ENCODE measurements at regions not wholly inside any gene's neighbourhood (a gene's known extent, or its start where the extent isn't known, plus 50 kb on each side); places are given as distances from the start of the nearest gene placed in this dataset.

GRCh38 chr2:196391149-196391479 lies 219.7 kb upstream of the STK17B start:
- H3K27ac ChIP-seq = no peak overlapping the region
- intact Hi-C loops (cut with DNase I) = no loop called here
- H3K27me3 ChIP-seq = no peaks in the 10 kb centered on the region
- TF ChIP-seq CTCF (IDR thresholded peaks at IDR 0.05) = no peak
- peaks cover 0 to 10% (median 0%) of the 10 kb centered on the region in 9 donors for H3K4me1 ChIP-seq
- no peaks in the 10 kb centered on the region for H3K36me3 ChIP-seq
- DNase-seq = no peak
- H3K9me3 ChIP-seq = no peaks in the 10 kb centered on the region
- no peak overlapping the region for H3K4me3 ChIP-seq
- 82 to 95% methylated on average over 1 of the region's 1 CpG for WGBS, 2 donors
- ATAC-seq = no peak

- no peaks in the 10 kb centered on the region for H3K36me3 ChIP-seq
- no peak for TF ChIP-seq CTCF (IDR thresholded peaks at IDR 0.05)
- no peaks in the 10 kb centered on the region for H3K27me3 ChIP-seq
- no peak overlapping the region for H3K4me3 ChIP-seq
- peak overlapping the region in 9 of 10 donors; percentile 41 to 80 (median 67) for H3K27ac ChIP-seq
- ATAC-seq (peak in 3 of 8 donors; percentile 15 to 39 (median 23)), DNase-seq (no peak)
- peaks cover 7 to 61% (median 41%) of the 10 kb centered on the region in 9 donors for H3K4me1 ChIP-seq
- H3K9me3 ChIP-seq = no peaks in the 10 kb centered on the region
- intact Hi-C loops (cut with DNase I) = no loop called here
- WGBS, 2 donors = 83 to 92% methylated on average over 1 of the region's 1 CpG
These were observed 227.7 kb upstream of the STK17B start for GRCh38 chr2:196399096-196399495.

GRCh38 chr2:196399722-196400691 lies 228.6 kb upstream of the STK17B start:
- Histone ChIP-seq H3K27me3 (no peaks in the 10 kb centered on the region), H3K9me3 (no peaks in the 10 kb centered on the region), H3K4me1 (peaks cover 7 to 61% (median 46%) of the 10 kb centered on the region in 9 donors), H3K4me3 (peak overlapping the region in 1 of 10 donors; percentile 12), H3K36me3 (no peaks in the 10 kb centered on the region), H3K27ac (peak overlapping the region in 9 of 10 donors; percentile 41 to 80 (median 67))
- peak in 1 of 2 donors; percentile 41 for DNase-seq
- TF ChIP-seq CTCF (IDR thresholded peaks at IDR 0.05) = no peak
- 5 to 14% methylated on average over 5 of the region's 5 CpGs for WGBS, 2 donors
- ATAC-seq = peak; percentile 76 to 92 (median 86)
- intact Hi-C loops (cut with DNase I) = loop anchor here in 1 of 10 donors (5.0 kb wide), 2 partner anchors 33 to 47 kb away; no protein-coding TSS in a partner anchor

GRCh38 chr2:196403471-196403870 lies 232.1 kb upstream of the STK17B start:
- Histone ChIP-seq H3K4me1 (peaks cover 7 to 65% (median 45%) of the 10 kb centered on the region in 9 donors), H3K9me3 (no peaks in the 10 kb centered on the region), H3K4me3 (no peak overlapping the region), H3K27me3 (no peaks in the 10 kb centered on the region), H3K36me3 (no peaks in the 10 kb centered on the region), H3K27ac (peak overlapping the region in 7 of 10 donors; percentile 2 to 61 (median 35))
- ATAC-seq (peak in 2 of 8 donors; percentile 28 to 29), DNase-seq (no peak)
- no peak for TF ChIP-seq CTCF (IDR thresholded peaks at IDR 0.05)
- intact Hi-C loops (cut with DNase I) = loop anchor here in 1 of 10 donors (5.0 kb wide), 2 partner anchors 36 to 44 kb away; no protein-coding TSS in a partner anchor
- WGBS, 2 donors = 30 to 47% methylated on average over 1 of the region's 1 CpG
